IPS-18a (cell line): ENCODE measurements at regions not wholly inside any gene's neighbourhood (a gene's known extent, or its start where the extent isn't known, plus 50 kb on each side); places are given as distances from the start of the nearest gene placed in this dataset.

ENCODE experiments used
- H3K27ac ChIP-seq: one replicate; pipeline ENCODE4 v1.5.1; 2013; ENCODE audit warnings: low read length
- H3K27me3 ChIP-seq: one replicate; pipeline ENCODE4 v1.6.1; 2013; ENCODE audit warnings: mild to moderate bottlenecking, low read length; ENCODE audit not compliant: control insufficient read depth, insufficient read depth
- H3K36me3 ChIP-seq: one replicate; pipeline ENCODE4 v1.6.1; 2013; ENCODE audit warnings: low read depth, low read length; ENCODE audit not compliant: control insufficient read depth
- H3K4me1 ChIP-seq: one replicate; pipeline ENCODE4 v1.6.1; 2013; ENCODE audit warnings: low read depth, low read length; ENCODE audit not compliant: control insufficient read depth
- H3K4me3 ChIP-seq: one replicate; pipeline ENCODE4 v1.5.1; 2013; ENCODE audit warnings: low read length
- H3K9ac ChIP-seq: one replicate; pipeline ENCODE4 v1.6.1; 2013; ENCODE audit warnings: mild to moderate bottlenecking, low read length, moderate library complexity
- H3K9me3 ChIP-seq: one replicate; pipeline ENCODE4 v1.6.1; 2013; ENCODE audit warnings: low read depth, low read length; ENCODE audit not compliant: control insufficient read depth

GRCh38 chr19:30118760-30119159 lies 176.7 kb downstream of the URI1 start:
- Histone ChIP-seq H3K27ac (no peak overlapping the region), H3K36me3 (no peaks in the 10 kb centered on the region), H3K27me3 (no peaks in the 10 kb centered on the region), H3K4me1 (no peaks in the 10 kb centered on the region), H3K9ac (no peak overlapping the region), H3K4me3 (no peak overlapping the region), H3K9me3 (no peaks in the 10 kb centered on the region)

- no peak overlapping the region for H3K9ac ChIP-seq
- H3K27ac ChIP-seq = no peak overlapping the region
- no peaks in the 10 kb centered on the region for H3K4me1 ChIP-seq
- no peaks in the 10 kb centered on the region for H3K27me3 ChIP-seq
- H3K9me3 ChIP-seq = no peaks in the 10 kb centered on the region
- H3K36me3 ChIP-seq = no peaks in the 10 kb centered on the region
- H3K4me3 ChIP-seq = no peak overlapping the region
Measured at GRCh38 chr19:30119180-30119908, 177.3 kb downstream of the URI1 start.

GRCh38 chr19:30120860-30121484 lies 178.9 kb downstream of the URI1 start:
- H3K36me3 ChIP-seq = no peaks in the 10 kb centered on the region
- H3K4me3 ChIP-seq = no peak overlapping the region
- H3K27me3 ChIP-seq = no peaks in the 10 kb centered on the region

GRCh38 chr19:30122431-30122830 lies 180.4 kb downstream of the URI1 start:
- Histone ChIP-seq H3K4me1 (no peaks in the 10 kb centered on the region), H3K36me3 (no peaks in the 10 kb centered on the region), H3K9me3 (no peaks in the 10 kb centered on the region), H3K27ac (no peak overlapping the region), H3K27me3 (no peaks in the 10 kb centered on the region), H3K4me3 (no peak overlapping the region), H3K9ac (no peak overlapping the region)

More at GRCh38 chr19:30120860-30121484, 178.9 kb downstream of the URI1 start:
- Histone ChIP-seq H3K9me3 (no peaks in the 10 kb centered on the region), H3K4me1 (no peaks in the 10 kb centered on the region), H3K27ac (no peak overlapping the region), H3K9ac (no peak overlapping the region)

GRCh38 chr19:30123119-30123518 lies 181.1 kb downstream of the URI1 start:
- no peaks in the 10 kb centered on the region for H3K36me3 ChIP-seq

GRCh38 chr19:30123611-30124010 lies 181.6 kb downstream of the URI1 start:
- Histone ChIP-seq H3K4me1 (no peaks in the 10 kb centered on the region), H3K9ac (no peak overlapping the region), H3K27ac (no peak overlapping the region), H3K27me3 (no peaks in the 10 kb centered on the region), H3K36me3 (no peaks in the 10 kb centered on the region), H3K9me3 (no peaks in the 10 kb centered on the region), H3K4me3 (no peak overlapping the region)

More at GRCh38 chr19:30123119-30123518, 181.1 kb downstream of the URI1 start:
- no peak overlapping the region for H3K9ac ChIP-seq
- H3K27me3 ChIP-seq = no peaks in the 10 kb centered on the region
- H3K4me3 ChIP-seq = no peak overlapping the region
- H3K4me1 ChIP-seq = no peaks in the 10 kb centered on the region
- H3K27ac ChIP-seq = no peak overlapping the region
- no peaks in the 10 kb centered on the region for H3K9me3 ChIP-seq

- Histone ChIP-seq H3K4me3 (no peak overlapping the region), H3K4me1 (no peaks in the 10 kb centered on the region), H3K27me3 (no peaks in the 10 kb centered on the region), H3K27ac (no peak overlapping the region), H3K36me3 (no peaks in the 10 kb centered on the region), H3K9me3 (no peaks in the 10 kb centered on the region), H3K9ac (no peak overlapping the region)
Measured at GRCh38 chr19:30128211-30128610, 186.2 kb downstream of the URI1 start.

GRCh38 chr19:30130356-30131122 lies 188.5 kb downstream of the URI1 start:
- H3K27ac ChIP-seq = no peak overlapping the region
- no peaks in the 10 kb centered on the region for H3K27me3 ChIP-seq
- no peaks in the 10 kb centered on the region for H3K36me3 ChIP-seq
- no peak overlapping the region for H3K9ac ChIP-seq
- H3K9me3 ChIP-seq = no peaks in the 10 kb centered on the region
- no peaks in the 10 kb centered on the region for H3K4me1 ChIP-seq
- no peak overlapping the region for H3K4me3 ChIP-seq

- no peak overlapping the region for H3K9ac ChIP-seq
- H3K9me3 ChIP-seq = no peaks in the 10 kb centered on the region
- H3K4me1 ChIP-seq = no peaks in the 10 kb centered on the region
- H3K36me3 ChIP-seq = no peaks in the 10 kb centered on the region
- no peaks in the 10 kb centered on the region for H3K27me3 ChIP-seq
- no peak overlapping the region for H3K4me3 ChIP-seq
- no peak overlapping the region for H3K27ac ChIP-seq
Measured at GRCh38 chr19:30131246-30131645, 189.2 kb downstream of the URI1 start.

GRCh38 chr19:30131722-30132291 lies 189.8 kb downstream of the URI1 start:
- Histone ChIP-seq H3K9ac (no peak overlapping the region), H3K27me3 (no peaks in the 10 kb centered on the region), H3K9me3 (no peaks in the 10 kb centered on the region), H3K4me3 (no peak overlapping the region), H3K36me3 (no peaks in the 10 kb centered on the region), H3K4me1 (no peaks in the 10 kb centered on the region), H3K27ac (no peak overlapping the region)

- Histone ChIP-seq H3K4me3 (no peak overlapping the region), H3K27me3 (no peaks in the 10 kb centered on the region), H3K36me3 (no peaks in the 10 kb centered on the region), H3K9ac (no peak overlapping the region), H3K4me1 (no peaks in the 10 kb centered on the region), H3K27ac (no peak overlapping the region), H3K9me3 (no peaks in the 10 kb centered on the region)
Measured at GRCh38 chr19:30132343-30133075, 190.5 kb downstream of the URI1 start.
